CD4-positive, alpha-beta T cell (primary cell): ENCODE measurements at regions not wholly inside any gene's neighbourhood (a gene's known extent, or its start where the extent isn't known, plus 50 kb on each side); places are given as distances from the start of the nearest gene placed in this dataset.

Experiments used
- ATAC-seq: fragments of 200-7000 bp; cut with Tn5 transposase; one replicate; pipeline ENCODE4 v1.10.0; 2022; ENCODE audit warnings: mild to moderate bottlenecking; ENCODE audit not compliant: poor library complexity
- CTCF ChIA-PET: fragments of 350-600 bp; sonication (Branson Sonifier 250); formaldehyde crosslinking; loops from one replicate; lab custom pipeline; 2021; ENCODE audit warnings: antibody characterized with exemption, inconsistent platforms; lab: Charles Lee
- POLR2A ChIA-PET: fragments of 350-600 bp; sonication (Branson Sonifier 250); formaldehyde crosslinking; loops from one replicate; lab custom pipeline; 2021; ENCODE audit warnings: antibody characterized with exemption, inconsistent platforms; lab: Charles Lee
- DNase-seq, 14 experiments: peaks; one replicate each; pipeline ENCODE4 v3.0.0-alpha.2; 2013 to 2020; ENCODE audit warnings: mixed read lengths in 2 of 14
- H3K27ac ChIP-seq, 2 donors: one replicate each; pipeline versions ENCODE4 v1.5.1 to v1.7.0; 2013; ENCODE audit warnings: low read length in 2 of 2, low read depth in 1 of 2, mild to moderate bottlenecking in 1 of 2
- H3K27me3 ChIP-seq, 2 experiments: 1 replicate in 1 of 2; 2 replicates in 1 of 2; pipeline versions ENCODE4 v1.6.1 to v1.7.0; 2013; ENCODE audit warnings: low read length in 2 of 2, control low read depth in 1 of 2, mild to moderate bottlenecking in 1 of 2, moderate library complexity in 1 of 2; ENCODE audit not compliant: insufficient read depth in 2 of 2, control insufficient read depth in 1 of 2
- H3K36me3 ChIP-seq: one replicate; pipeline ENCODE4 v1.6.1; 2013; ENCODE audit warnings: low read length, control low read depth; ENCODE audit not compliant: insufficient read depth
- H3K4me1 ChIP-seq: one replicate; pipeline ENCODE4 v1.6.1; 2013; ENCODE audit warnings: low read length, control low read depth; ENCODE audit not compliant: insufficient read depth
- H3K4me3 ChIP-seq: one replicate; pipeline ENCODE4 v1.5.1; 2013; ENCODE audit warnings: mild to moderate bottlenecking, low read length, moderate library complexity
- H3K9me3 ChIP-seq, 2 experiments: 1 replicate in 1 of 2; 2 replicates in 1 of 2; pipeline versions ENCODE4 v1.6.1 to v1.7.0; 2013; ENCODE audit warnings: low read length in 2 of 2, mild to moderate bottlenecking in 2 of 2, control low read depth in 1 of 2, moderate library complexity in 1 of 2; ENCODE audit not compliant: control insufficient read depth in 1 of 2, insufficient read depth in 1 of 2
- H3K27ac Mint-ChIP-seq: one replicate; pipeline ENCODE4 v1.8.0; 2020; ENCODE audit warnings: mixed read lengths
- H3K27me3 Mint-ChIP-seq: one replicate; pipeline ENCODE4 v1.8.0; 2021; ENCODE audit warnings: mixed read lengths
- H3K36me3 Mint-ChIP-seq: one replicate; pipeline ENCODE4 v1.8.0; 2021; ENCODE audit warnings: low read depth, mixed read lengths
- H3K4me1 Mint-ChIP-seq: one replicate; pipeline ENCODE4 v1.8.0; 2021; ENCODE audit warnings: low read depth, mixed read lengths
- H3K4me3 Mint-ChIP-seq: one replicate; pipeline ENCODE4 v1.8.0; 2020; ENCODE audit warnings: mild to moderate bottlenecking, mixed read lengths
- H3K9me3 Mint-ChIP-seq: one replicate; pipeline ENCODE4 v1.8.0; 2020; ENCODE audit warnings: mixed read lengths
- CTCF ChIP-seq: fragments of 200-600 bp; IDR thresholded peaks from one replicate; pipeline ENCODE4 v1.8.0; 2022; ENCODE audit warnings: antibody characterized with exemption, mild to moderate bottlenecking
- intact Hi-C, 2 experiments: fragments of 100-400 bp; cut with DNase I in 1 of 2; cut with micrococcal nuclease in 1 of 2; formaldehyde crosslinking; loops; one replicate each; pipeline versions ENCODE4 v1.15.1 to v1.9.0; 2023 to 2025; cut with DNase I, micrococcal nuclease

- Mint-ChIP-seq H3K27me3 (no peaks in the 10 kb centered on the region), H3K36me3 (no peaks in the 10 kb centered on the region), H3K9me3 (no peaks in the 10 kb centered on the region), H3K27ac (no peak overlapping the region), H3K4me3 (no peak overlapping the region), H3K4me1 (no peaks in the 10 kb centered on the region)
- POLR2A ChIA-PET: no interaction called here
- intact Hi-C loops: no loop called here
- no peak overlapping the region for H3K4me3 ChIP-seq
- no peaks in the 10 kb centered on the region for H3K4me1 ChIP-seq
- H3K36me3 ChIP-seq: no peaks in the 10 kb centered on the region
- CTCF ChIA-PET: no interaction called here
- TF ChIP-seq CTCF: no peak
- DNase-seq (no peak), ATAC-seq (no peak)
- no peak overlapping the region for H3K27ac ChIP-seq
- no peaks in the 10 kb centered on the region for H3K27me3 ChIP-seq
- H3K9me3 ChIP-seq: no peaks in the 10 kb centered on the region
Observed at GRCh38 chr2:217695033-217695520, 307.7 kb downstream of the TNS1 start.

- H3K27ac ChIP-seq: no peak overlapping the region
- H3K27ac Mint-ChIP-seq: no peak overlapping the region
- H3K27me3 ChIP-seq: no peaks in the 10 kb centered on the region
- DNase-seq: no peak
- H3K27me3 Mint-ChIP-seq: no peaks in the 10 kb centered on the region
- no peak overlapping the region for H3K4me3 ChIP-seq
- no peaks in the 10 kb centered on the region for H3K9me3 ChIP-seq
- CTCF ChIA-PET: no interaction called here
- H3K9me3 Mint-ChIP-seq: no peaks in the 10 kb centered on the region
- H3K4me3 Mint-ChIP-seq: no peak overlapping the region
- TF ChIP-seq CTCF: no peak
- POLR2A ChIA-PET: no interaction called here
- H3K4me1 Mint-ChIP-seq: no peaks in the 10 kb centered on the region
- no peak for ATAC-seq
- no peaks in the 10 kb centered on the region for H3K4me1 ChIP-seq
- no peaks in the 10 kb centered on the region for H3K36me3 ChIP-seq
- H3K36me3 Mint-ChIP-seq: no peaks in the 10 kb centered on the region
- intact Hi-C loops: no loop called here
Observed at GRCh38 chr2:217694291-217694690, 308.5 kb downstream of the TNS1 start.

GRCh38 chr2:217693363-217693762 is 309.4 kb downstream of the TNS1 start:
- ChIA-PET CTCF (no interaction called here), POLR2A (no interaction called here)
- Histone ChIP-seq H3K27me3 (no peaks in the 10 kb centered on the region), H3K4me1 (no peaks in the 10 kb centered on the region), H3K9me3 (no peaks in the 10 kb centered on the region), H3K36me3 (no peaks in the 10 kb centered on the region), H3K27ac (no peak overlapping the region), H3K4me3 (no peak overlapping the region)
- H3K36me3 Mint-ChIP-seq: no peaks in the 10 kb centered on the region
- TF ChIP-seq CTCF: no peak
- no peaks in the 10 kb centered on the region for H3K27me3 Mint-ChIP-seq
- ATAC-seq: no peak
- no peak overlapping the region for H3K27ac Mint-ChIP-seq
- no peak overlapping the region for H3K4me3 Mint-ChIP-seq
- DNase-seq: no peak
- intact Hi-C loops: no loop called here
- no peaks in the 10 kb centered on the region for H3K9me3 Mint-ChIP-seq
- H3K4me1 Mint-ChIP-seq: no peaks in the 10 kb centered on the region
